ENCODE measurements at regions not wholly inside any gene's neighbourhood (a gene's known extent, or its start where the extent isn't known, plus 50 kb on each side); places are given as distances from the start of the nearest gene placed in this dataset.
"Not testable (repeated sequence)": the region's sequence is repeated elsewhere in the genome, so short reads cannot be mapped to it uniquely, and the experiment has no call there.

DNA sequence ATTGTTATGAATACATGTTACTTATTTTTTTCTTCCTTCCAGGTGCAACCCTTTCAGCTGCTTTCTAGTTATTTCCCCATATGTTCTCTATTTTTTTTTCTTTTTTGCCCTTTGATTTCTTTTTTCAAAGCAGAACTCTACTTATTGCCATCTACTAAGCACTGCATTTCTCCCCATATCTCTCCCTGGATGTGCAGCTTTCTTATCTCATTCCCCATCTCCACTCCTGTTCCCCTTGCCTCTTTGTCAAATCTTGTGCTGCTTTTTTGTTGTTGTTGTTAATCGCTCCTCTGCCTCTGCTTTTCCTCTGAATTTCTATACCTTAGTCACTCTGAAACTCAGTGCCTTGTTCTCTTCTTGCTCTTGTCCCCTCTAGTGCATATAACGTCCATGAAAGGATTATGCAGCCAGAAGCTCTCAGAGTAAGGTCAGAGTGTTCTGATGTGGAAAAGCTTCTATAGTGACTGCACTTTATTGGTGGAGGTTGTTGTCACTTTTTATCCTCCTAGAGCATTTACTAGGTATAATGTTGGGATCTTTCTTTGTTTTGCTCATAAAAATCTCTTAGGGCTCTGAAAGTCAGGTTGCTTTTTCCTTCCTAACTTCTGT, 51.1 kb upstream of the JADE1 start:
- no peak for DNase-seq (ENCODE audit: low read depth in 2 of 2)

- no peak for DNase-seq (ENCODE audit: low read depth in 2 of 2)
Measured at GRCh38 chr4:128757712-128758111, 51.8 kb upstream of the JADE1 start.

- DNase-seq (ENCODE audit: low read depth in 2 of 2) = no peak
Measured at GRCh38 chr4:128751354-128751753, 58.1 kb upstream of the JADE1 start.

- DNase-seq (ENCODE audit: low read depth in 2 of 2) = not testable (repeated sequence)
Measured at GRCh38 chr4:128741748-128742147, 67.8 kb upstream of the JADE1 start.

DNA sequence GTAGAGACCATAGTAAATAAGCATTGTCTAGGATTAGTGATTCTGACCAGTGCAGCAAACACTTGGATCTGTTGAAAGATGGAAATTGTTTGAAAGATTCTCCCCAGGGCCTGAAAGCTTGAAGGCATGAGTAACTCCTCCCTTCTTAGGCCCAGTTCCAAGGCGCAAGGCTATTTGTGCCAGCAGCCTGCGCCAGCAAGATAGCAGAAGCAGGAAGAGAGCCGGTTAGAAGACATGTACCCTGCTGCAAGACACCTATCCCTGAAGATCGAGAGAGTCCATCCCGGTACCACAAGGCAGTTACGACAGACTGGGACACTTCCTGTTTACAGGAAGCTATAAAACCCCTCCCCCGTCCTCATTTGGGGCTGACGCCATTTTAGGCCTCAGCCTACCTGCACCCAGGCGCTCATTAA, 72.4 kb upstream of the JADE1 start:
- no peak for DNase-seq (ENCODE audit: low read depth in 2 of 2)

DNA sequence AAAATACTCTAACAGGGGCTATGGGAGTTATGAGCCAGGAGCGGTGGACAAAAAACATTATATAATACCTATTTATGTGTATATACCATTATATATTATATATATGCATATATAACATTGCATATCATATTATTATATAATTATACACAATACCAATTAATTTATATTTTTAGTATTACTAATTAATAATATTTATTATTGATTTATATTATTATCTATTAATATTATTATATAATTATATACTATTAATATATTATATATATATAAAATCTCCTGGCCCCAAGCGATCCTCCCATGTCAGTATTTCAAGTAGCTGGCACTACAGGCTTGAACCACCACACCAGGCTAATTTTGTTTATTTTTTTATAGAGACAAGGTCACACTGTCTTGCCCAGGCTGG, 73.8 kb upstream of the JADE1 start:
- DNase-seq (ENCODE audit: low read depth in 2 of 2) = no peak

- no peak for DNase-seq (ENCODE audit: low read depth in 2 of 2)
Measured at GRCh38 chr4:128728190-128728589, 81.3 kb upstream of the JADE1 start.

DNA sequence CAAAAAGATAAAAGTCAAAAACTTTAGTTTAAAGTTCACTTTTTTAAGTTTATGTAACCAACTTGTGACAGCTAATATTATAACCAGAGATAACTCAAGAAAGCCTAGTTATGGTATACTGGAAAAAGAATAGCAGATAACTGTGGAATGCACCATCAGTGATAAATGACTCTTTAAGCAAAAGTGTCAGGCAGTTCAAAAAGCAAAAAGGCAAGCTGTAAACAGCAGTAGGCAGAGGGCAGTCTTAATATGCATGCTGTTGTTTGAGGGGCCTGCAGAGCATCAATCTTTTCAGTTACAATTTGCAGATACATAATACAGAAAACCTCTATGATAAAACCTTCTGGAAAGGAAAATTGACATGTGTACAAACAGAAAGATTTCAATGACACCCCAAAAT, 81.8 kb upstream of the JADE1 start:
- DNase-seq (ENCODE audit: low read depth in 2 of 2) = no peak

DNA sequence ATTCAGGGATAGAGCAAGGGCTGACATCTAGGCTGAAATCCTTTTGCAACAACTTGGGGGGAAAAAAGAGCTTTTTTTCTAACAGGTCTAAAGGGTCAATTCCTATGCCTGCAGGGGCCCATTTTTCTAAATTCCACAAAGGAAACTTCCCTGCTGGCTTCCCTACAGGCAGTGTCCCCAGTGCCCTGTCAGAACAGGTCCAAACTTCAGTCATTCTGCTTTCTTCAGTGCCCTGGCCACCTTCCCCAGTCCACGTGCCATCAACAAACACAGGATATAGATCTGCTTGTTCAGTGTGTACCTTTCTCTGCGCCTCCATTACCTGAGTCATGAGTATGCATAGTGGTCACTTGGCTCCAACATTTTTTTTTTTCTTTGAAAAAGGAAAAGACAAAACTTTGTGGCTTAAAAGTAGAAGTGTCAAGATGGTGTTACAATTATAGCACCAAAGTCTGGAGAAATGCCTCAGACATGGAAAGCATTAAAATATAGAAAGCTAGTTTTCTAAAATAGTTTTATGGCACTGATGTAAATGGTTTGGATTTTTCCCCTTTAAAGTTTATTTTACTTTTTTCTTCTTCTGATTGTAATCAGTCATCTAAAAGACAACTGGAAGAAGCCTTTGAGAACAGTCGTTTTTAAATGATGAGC, 84.0 kb upstream of the JADE1 start:
- no peak for DNase-seq (ENCODE audit: low read depth in 2 of 2)

DNA sequence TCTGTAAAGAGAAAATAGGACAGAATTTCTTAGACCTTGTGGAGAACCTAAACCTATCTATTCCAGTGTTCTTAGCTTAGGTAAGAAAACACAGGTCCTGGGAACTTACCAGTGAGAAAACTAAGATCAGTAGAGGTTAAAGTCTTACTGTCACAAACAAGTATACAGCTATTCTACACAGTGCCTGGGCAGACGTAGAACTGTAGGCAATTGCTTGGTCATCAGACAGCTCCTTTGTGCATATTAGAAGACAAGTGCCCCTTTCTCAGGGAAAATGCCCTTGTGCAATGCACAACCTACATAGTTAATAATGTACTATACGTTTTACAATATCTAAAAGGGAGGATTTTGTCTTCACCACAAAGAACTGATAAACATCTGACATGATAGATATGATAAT, 86.6 kb upstream of the JADE1 start:
- no peak for DNase-seq (ENCODE audit: low read depth in 2 of 2)

- no peak for DNase-seq (ENCODE audit: low read depth in 2 of 2)
Measured at GRCh38 chr4:128721896-128722295, 87.6 kb upstream of the JADE1 start.

DNA sequence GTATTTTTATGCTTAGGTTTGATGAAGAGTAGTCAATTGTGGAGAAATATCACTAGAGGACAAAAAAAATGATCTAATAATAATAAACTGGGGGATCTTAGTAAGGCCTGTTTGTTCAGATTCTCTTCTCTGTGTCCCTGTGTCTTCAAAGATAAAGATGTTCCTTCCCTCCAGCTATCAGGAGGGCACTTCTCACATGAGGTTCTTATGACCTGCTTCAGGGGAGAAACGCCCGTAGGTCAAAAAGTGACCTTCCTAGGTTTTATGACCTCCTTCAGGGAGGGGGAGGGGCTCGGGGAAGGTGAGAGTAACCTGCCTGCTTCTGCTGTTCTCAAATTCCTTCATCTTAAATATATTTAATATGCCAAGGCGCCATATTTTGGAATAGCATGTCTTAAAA, 89.2 kb upstream of the JADE1 start:
- no peak for DNase-seq (ENCODE audit: low read depth in 2 of 2)

DNA sequence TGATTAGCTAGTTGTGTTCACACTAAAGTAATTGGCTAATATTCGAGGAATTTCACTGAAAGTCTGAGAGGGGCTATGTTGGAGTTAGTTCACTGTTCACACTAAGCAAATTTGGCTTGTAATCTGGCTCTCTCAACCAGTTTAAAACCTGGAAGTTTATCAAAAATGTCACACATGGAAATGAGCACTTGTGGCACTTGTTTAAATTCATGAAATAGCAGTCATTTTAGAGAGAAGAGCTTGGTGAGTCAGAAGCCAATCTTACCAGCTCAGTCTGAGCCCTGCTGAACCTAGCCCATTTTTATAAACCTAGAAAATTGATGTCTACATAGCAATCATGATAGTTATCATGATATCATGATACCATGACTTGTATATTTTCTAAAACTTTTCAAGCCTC, 90.7 kb upstream of the JADE1 start:
- peak; percentile 70 to 74 for DNase-seq (ENCODE audit: low read depth in 2 of 2)

DNA sequence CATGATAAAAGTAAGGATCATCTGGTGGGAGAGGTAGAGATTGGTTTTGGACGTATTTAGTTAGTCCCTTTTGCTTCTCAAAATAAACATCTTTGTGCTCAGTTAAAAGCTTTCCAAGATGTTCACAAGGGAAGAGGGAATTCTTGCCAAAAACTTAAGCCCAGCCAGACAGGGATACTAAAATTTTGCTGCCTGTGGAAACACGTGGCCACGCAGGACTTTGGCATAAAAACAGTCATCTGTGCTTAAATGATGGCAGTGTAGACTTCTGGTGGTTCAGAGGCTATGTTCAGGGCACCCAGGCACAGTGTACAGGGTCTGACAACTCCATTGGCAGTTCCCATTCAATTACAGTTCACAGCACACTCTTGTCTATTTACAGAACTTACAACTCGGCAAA, 93.2 kb upstream of the JADE1 start:
- DNase-seq (ENCODE audit: low read depth in 2 of 2) = no peak

DNA sequence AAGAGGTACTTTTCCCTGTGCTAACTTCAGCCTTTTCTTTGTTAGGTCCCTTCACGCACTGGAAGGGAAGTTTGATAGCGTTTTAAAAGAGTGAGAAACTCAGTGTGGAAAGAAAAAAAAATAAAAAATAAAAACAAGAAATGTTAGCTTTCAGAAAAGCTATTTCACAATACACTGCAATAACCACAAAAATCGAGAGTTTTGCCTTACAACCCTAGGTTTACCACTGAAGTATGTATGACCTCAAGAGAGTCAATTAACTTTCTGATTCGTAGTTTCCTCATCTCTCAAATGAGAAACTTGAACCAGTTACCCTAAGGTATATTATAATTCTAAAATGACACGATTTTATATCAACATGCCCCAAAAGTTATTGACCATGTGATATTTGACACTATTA, 93.9 kb upstream of the JADE1 start:
- peak; percentile 32 to 47 for DNase-seq (ENCODE audit: low read depth in 2 of 2)

DNA sequence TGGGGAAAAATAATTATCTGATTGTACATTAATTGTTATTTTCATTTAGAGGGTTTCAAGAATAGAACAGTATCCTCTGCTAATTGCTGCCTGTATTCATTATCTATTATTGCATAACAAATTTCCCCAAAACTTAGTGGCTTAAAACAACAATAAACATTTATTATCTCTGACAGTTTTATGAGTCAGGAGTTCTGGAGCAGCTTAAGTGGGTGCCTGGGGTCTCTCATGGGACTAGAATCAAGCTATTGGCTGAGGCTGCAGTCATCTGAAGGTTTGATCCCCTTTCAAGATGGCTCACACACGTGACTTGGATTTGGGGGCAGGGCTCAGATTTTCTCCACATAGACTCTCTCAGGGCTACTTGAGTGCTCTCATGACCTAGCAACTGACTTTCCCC, 98.1 kb upstream of the JADE1 start:
- DNase-seq (ENCODE audit: low read depth in 2 of 2) = no peak

DNA sequence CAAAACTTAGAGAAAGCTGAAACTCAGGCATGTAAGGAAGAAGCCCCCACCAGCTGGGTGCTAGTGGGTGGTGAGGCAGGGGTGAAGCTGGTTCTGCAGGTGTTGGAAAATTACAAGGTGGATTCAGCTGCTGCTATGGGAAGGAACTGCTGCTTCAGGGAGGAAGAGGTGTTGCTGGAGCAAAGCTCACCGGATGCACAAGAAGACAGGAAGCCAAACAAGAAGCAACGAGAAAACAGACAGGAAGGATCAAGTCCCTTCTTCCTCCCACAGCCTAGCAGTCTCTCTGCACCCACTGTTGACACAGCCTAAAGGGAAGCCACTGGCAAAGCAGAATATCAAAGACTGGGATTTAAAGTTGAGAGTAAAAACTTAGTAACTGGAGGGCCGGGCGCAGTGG, 100.2 kb upstream of the JADE1 start:
- DNase-seq (ENCODE audit: low read depth in 2 of 2) = no peak

- DNase-seq (ENCODE audit: low read depth in 2 of 2) = peak; percentile 37 to 40
Measured at GRCh38 chr4:128707864-128708263, 101.6 kb upstream of the JADE1 start.

DNA sequence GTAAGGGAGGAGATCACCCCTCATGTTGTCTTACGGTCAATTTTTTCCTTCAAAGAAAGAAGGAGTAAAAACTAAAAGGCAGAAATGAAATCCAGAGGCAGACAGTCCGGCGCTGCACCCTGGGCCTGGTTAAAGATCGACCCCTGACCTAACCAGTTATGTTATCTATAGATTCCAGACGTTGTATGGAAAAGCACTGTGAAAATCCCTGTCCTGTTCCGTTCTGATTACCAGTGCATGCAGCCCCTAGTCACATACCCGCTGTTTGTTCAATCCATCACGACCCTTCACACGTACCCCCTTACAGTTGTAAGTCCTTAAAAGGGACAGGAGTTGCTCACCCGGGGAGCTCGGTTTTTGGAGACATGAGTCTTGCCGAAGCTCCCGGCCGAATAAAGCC, 105.6 kb upstream of the JADE1 start:
- no peak for DNase-seq (ENCODE audit: low read depth in 2 of 2)

DNA sequence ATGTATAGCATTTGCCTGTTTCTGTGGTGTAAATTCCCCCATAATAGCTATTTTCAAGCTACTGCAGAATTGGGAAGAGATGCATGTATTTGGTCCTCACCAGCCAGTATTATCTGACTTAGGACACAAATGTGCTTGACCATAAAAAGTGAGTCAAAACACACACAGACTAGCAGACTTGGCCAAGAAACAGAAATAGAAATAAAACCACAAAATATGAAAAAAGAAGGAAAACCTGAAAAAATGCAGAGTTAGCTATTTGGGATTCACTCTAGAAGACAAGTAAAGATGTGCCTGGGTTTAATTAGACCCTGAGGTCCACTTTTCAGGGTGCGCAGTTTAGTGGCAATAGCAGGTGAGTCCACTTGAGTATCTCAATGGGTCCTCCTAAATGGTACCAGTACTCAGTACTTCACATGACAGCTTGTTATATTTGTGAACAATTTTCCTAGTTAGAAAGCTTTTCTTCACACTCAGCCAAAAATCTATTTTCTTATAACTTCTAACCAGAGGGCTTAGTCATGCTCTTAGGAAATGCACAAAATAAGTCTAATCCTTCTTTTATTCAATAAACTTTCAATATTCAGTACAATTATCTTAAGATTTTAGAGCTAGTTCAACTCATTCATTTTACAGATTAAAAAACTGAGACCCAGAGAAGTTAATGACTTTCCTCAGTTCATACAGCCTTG, 108.7 kb upstream of the JADE1 start:
- peak; percentile 10 to 12 for DNase-seq (ENCODE audit: low read depth in 2 of 2)

GRCh38 chr4:128698386-128698785, 111.1 kb upstream of the JADE1 start:
- no peak for DNase-seq (ENCODE audit: low read depth in 2 of 2)

GRCh38 chr4:128697323-128697722, 112.2 kb upstream of the JADE1 start:
- no peak for DNase-seq (ENCODE audit: low read depth in 2 of 2)

DNA sequence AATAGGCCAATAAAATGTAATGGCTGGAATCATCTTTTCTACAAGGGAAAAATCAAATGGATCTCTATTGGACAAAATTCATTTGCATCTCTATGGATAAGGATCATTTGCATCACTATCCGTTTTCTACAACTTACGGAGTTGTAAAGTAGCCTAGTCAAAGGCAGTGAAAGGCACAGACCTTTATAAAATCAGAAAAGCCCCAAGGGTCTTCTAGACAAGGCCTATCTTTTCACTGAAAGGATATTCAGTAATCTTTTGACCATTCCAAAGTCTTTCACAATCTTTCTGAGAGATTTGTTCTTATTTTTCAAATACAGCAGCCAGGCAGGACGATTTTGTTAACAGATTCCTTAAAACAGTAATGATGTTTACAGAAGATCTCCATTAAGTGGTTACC, 119.5 kb upstream of the JADE1 start:
- no peak for DNase-seq (ENCODE audit: low read depth in 2 of 2)
